HG03060 (cell line): ENCODE measurements at regions not wholly inside any gene's neighbourhood (a gene's known extent, or its start where the extent isn't known, plus 50 kb on each side); places are given as distances from the start of the nearest gene placed in this dataset.
"Not testable (repeated sequence)": the region's sequence is repeated elsewhere in the genome, so short reads cannot be mapped to it uniquely, and the experiment has no call there.

Source experiments
- ATAC-seq: cut with Tn5 transposase; IDR thresholded peaks from one replicate; pipeline ENCODE4 v1.9.1; 2021; ENCODE audit warnings: low read depth, moderate number of reproducible peaks; ENCODE audit not compliant: unreplicated experiment

DNA sequence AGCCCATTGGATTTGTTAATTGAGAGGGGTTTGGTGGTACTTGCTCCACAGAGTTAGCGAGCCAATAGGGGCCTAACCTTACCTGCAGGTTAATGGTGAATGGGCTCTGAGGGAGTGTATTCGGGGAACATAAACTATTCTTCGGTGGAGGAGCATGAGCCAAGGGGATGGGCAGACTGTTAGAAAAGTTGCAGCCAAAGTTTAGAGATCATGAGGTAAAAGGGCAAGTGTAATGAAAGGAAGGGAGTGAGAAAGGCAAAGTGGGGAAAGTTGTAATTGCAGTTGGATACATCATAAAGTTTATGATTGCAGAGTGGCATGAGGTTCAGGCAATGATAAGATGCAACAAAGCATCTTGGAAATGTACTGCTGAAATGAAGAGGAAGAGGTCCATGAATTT lies 142.1 kb upstream of the TBX18 start:
- ATAC-seq: no peak

DNA sequence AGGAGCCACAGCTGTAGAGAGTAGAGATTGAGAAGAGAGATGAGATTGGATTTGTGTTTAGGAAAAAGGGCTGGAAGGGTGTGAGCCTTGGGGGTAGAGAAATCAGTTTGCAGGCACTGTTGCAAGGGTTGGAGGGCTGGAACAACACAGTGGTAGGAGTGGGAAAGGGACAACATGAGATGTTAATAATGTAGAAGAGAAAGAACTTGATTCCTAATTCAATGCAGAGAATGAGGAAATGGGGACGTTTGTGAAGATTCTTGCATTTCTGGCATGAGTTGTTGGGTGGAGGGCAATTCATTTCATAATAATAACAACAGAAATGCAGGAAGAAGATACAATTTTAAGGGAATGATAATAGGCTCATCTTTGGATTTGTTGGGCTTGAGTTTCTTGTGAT lies 141.4 kb upstream of the TBX18 start:
- ATAC-seq: no peak

GRCh38 chr6:84902354-84902928 lies 138.0 kb upstream of the TBX18 start:
- no peak for ATAC-seq

DNA sequence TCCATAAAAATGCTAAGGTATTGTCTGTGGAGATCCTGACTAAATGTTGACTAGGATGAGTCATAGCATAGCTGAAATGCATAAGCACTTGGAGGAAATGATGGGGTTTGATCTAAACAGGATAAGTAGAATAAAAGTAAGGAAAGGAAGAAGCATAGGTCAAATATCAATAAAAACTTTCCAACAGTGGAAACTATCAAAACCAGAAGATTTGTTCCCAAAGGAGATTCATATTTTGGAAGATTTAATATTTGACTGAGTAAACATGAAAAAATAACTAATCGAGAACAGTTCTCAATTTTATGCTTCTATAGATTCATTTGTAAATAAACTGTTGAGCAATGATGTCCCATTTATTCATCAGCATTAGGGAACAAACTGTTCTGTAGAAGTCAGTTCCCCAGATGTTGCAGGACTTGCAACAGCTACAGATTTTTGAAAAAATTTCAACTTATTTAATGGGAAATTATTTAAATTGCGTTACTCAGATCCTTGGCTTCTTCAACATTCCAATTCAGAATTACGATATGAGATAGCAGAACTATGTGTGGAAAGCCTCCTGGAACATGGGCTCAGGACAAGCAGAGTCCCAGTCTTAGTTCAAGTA lies 133.7 kb upstream of the TBX18 start:
- no peak for ATAC-seq

- no peak for ATAC-seq
Observed at GRCh38 chr6:84897011-84897410, 132.6 kb upstream of the TBX18 start.

DNA sequence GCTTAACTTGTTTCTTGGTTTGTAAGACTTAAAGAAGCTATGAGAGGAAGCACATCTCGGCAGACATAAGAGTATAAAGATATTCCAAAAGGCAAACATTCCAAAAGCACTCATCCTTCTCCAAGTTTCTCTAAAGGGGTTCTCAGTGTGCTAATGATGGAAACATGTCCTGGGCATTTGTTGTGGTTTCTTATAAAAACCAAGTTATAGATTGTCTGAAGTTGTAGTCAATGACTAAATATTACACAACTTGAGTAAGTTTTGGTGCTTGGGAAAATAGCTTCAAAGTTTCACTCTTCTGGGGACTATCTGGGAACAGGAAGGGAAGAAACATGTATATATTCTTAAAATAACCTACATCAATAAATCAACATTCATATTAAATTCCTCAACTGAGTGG lies 128.3 kb upstream of the TBX18 start:
- no peak for ATAC-seq

GRCh38 chr6:84882768-84883766 lies 118.7 kb upstream of the TBX18 start:
- ATAC-seq: no peak

GRCh38 chr6:84879385-84879784 lies 115.0 kb upstream of the TBX18 start:
- not testable (repeated sequence) for ATAC-seq

GRCh38 chr6:84877515-84878210 lies 113.3 kb upstream of the TBX18 start:
- ATAC-seq: no peak

GRCh38 chr6:84876723-84877514 lies 112.5 kb upstream of the TBX18 start:
- ATAC-seq: no peak

GRCh38 chr6:84872996-84873723 lies 108.8 kb upstream of the TBX18 start:
- ATAC-seq: no peak

DNA sequence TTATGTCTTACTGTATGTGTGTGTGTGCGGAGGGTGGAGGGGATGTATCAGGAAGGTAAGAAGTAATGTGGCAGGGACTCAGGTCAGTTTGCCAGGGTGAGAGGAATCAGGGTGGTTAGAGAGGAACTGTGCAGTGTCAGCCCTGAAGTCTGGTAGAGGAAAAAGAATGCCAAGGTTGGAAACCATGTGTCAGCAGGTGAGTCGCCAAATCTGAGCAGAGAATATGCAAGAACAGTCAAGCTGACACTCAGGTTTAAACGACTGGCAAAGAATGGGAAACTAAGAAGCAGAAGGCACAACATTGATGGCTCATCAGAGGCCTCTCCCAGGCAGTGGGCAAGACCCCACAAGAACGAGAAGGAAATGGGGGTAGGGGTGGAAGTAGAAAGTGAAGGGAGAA lies 107.5 kb upstream of the TBX18 start:
- ATAC-seq: no peak

DNA sequence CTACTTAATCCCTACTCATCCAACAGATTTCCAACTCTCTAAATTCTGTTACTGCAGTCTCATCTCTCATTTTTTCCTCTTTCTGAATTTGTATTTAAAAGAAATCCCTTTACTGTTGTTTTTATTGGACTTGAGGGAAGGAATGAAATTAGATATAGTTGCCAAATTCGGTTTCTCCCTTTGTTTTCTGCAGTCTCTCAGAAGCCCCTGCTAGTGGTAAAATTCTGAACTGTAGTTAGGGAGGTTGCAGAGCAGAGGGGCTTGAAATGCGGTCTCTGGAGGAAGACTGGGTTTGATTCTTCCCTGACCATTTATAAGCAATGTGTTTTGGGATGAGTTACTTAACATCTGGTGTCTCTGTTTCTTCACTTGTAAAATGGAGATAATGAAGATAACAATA lies 106.3 kb upstream of the TBX18 start:
- ATAC-seq: no peak

DNA sequence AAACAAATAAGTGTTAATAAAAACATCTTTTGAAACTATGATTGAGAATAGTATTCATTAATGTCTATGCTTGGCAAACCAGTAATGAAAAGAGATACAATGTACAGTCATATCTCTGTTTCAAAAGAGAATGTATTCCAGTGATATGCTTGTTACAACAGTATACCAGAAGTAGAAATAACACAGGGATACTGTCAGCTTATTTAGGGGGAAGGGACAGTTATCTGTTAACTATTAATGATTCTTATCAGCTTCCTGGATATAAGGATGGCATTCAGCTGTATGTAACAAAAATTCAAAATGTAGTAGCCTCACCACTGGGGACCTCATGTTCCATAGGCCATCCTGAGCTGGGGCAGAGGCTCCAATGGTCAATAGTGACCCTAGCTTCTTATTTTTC lies 103.8 kb upstream of the TBX18 start:
- ATAC-seq: no peak

DNA sequence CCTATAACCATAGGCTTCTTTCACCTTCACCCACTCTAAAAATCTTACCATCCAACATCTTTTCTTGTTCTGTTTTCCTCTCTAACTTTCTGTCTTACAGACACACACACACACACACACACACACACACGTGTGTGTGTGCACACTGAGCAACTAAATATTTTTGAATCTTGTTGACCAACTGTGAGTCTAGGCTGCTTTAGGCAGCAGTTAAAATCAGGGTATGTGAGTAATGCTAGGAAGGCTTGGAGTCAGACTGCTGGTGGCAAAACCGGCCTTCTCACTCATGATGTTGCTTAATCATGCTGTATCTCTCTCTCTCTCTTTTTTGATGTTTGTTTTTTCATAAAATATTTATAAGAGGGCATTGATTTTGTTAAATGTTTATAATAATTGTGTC lies 103.1 kb upstream of the TBX18 start:
- no peak for ATAC-seq

GRCh38 chr6:84866715-84867114 lies 102.3 kb upstream of the TBX18 start:
- no peak for ATAC-seq

DNA sequence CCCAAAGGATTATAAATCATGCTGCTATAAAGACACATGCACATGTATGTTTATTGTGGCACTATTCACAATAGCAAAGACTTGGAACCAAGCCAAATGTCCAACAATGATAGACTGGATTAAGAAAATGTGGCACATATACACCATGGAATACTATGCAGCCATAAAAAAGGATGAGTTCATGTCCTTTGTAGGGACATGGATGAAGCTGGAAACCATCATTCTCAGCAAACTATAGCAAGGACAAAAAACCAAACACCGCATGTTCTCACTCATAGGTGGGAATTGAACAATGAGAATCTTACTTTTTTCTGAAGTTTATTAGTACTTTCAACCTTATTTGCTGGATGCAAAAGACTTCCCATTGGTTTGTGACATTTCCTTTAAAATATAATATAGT lies 101.0 kb upstream of the TBX18 start:
- ATAC-seq: not testable (repeated sequence)

DNA sequence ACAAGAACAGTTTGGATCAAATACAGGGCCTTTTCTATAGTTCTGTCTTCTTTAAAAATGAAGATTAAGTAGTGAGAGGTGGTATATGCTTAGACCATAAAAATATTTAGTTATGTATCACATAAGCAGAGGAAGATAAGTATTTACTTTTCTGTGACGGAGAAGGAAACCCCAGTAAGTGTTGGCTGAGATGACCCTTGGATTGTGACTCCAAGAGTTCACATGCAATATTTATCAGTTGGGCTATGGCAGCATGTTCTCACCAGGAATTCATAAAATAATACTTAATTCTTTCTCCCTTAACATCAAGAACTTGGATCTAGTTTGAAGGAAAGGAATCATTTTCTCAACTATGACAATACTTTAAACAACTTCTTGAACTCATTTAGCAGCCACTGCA lies 98.4 kb upstream of the TBX18 start:
- no peak for ATAC-seq

DNA sequence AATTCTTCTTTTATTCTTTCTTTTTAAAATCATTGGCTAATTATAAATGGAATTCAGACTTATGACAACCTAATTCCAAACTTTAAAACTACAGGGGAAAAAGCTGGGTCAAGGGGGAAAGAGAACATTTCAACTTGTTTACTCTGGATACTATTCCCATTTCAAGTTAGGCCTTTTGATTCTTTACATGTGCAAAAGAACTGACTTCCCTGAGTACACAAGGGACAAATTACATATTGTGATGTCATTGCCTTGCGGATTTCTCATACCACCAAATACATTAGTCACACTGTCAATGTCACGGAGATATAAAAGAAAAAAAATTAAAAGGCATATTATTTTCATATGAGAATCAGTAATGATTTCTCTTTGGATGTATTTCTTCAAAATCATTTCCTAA lies 96.5 kb upstream of the TBX18 start:
- no peak for ATAC-seq

GRCh38 chr6:84860509-84860908 lies 96.1 kb upstream of the TBX18 start:
- no peak for ATAC-seq
